Endometrium (tissue), 2 donors: ENCODE measurements at regions not wholly inside any gene's neighbourhood (a gene's known extent, or its start where the extent isn't known, plus 50 kb on each side); places are given as distances from the start of the nearest gene placed in this dataset.

ENCODE experiments used
- FAIRE-seq: peaks from 2 replicates; lab custom pipeline; 2012; peaks lifted over from hg19 to GRCh38; lab: Jason Lieb, UNC
- donor health status: control.
- donor health status: control.

DNA sequence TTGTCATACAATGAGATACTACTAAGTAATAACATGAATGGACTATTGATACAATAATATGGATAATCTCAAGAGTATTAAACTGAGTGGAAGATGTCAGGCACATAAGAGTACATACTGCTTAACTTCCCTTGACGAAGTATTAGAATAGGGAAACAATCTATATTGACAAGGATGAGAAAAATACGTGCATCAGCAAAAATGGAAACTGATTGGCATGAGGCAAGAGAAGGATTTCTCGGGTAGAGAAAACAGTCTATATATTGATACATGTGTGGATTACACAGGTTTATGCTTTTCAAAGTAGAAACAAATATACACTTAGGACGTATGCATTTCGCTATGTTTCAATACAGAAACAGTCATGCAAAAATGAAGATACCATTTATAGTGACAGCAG is 57.4 kb downstream of the PRR20E start:
- FAIRE-seq = no peak

GRCh38 chr13:57250472-57250871 is 83.5 kb downstream of the PRR20E start:
- no peak for FAIRE-seq

GRCh38 chr13:57253551-57253950 is 86.6 kb downstream of the PRR20E start:
- no peak for FAIRE-seq

GRCh38 chr13:57264965-57265364 is 98.0 kb downstream of the PRR20E start:
- FAIRE-seq = no peak

GRCh38 chr13:57270493-57270892 is 103.5 kb downstream of the PRR20E start:
- FAIRE-seq = no peak

DNA sequence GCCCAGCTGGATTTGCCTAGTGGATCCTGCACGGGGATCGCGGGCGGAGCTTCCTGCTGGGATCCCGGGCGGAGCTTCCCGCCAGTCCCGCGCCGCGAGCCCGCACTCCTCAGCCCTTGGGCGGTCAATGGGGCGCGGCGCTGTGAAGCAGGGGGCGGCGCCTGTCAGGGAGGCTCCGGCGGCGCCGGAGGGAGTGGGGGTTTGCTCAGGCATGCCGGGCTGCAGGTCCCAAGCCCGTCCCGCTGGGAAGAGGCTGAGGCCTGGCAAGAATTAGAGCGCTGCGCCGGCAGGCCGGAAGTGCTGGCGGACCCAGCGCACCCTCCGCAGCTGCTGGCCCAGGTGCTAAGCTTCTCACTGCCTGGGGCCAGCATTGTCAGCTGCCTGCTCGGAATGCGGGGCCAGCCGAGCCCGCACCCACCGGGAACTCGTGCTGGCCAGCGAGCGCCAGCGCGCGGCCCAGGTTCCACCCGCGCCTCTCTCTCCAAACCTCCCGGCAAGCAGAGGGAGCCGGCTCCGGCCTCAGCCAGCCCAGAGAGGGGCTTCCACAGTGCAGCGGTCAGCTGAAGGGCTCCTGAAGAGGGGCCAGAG is 119.6 kb downstream of the PRR20E start:
- FAIRE-seq = no peak

DNA sequence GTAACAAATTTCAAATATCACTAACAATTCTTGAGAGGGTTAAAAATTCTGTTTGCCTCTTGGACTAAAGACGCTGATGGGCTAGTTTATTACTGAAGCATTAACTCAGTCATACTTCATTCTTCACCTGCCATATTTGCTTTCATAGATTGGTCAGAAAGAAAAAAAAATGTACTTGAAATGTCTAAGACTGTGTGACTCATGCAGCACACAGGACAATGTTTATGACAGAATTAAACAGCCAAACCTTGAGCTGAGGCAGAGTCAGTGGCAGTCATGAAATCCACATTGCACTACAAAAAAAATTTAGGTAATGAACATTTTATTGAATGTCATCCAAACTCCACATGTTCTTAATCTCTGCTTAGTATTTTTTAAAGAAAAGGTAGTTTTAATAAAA is 135.6 kb downstream of the PRR20E start:
- FAIRE-seq = no peak

DNA sequence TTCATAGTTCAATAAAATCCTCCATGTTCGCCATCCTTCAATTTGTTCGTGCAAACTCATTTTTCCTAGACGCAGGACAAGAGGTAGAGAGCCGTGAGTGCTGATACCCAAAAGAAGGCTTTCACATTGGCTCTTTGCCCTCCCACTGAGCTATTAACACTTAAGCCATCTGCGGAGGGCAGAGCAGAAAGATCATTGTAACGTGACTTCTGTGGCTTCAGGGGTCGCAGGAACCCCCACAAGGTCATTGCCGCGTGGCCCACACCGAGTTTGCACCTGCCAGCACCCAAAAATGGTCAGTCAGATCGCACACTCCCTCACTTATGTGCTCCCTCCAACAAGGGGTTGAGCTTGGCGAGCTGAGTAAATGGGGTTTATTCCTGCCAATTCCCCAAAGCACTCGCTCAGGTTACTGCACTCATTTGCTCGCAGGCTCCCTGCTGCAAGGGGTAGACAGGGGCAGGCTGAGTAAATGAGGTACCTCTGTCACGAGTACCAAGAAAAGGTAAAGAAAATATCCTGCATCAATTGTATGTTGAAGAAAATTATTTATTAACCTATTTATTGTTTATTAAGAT is 144.1 kb downstream of the PRR20E start:
- FAIRE-seq = no peak

GRCh38 chr13:57314897-57315520 is 148.0 kb downstream of the PRR20E start:
- FAIRE-seq = no peak

- no peak for FAIRE-seq
Measured at GRCh38 chr13:57326532-57326931, 159.5 kb downstream of the PRR20E start.

GRCh38 chr13:57340878-57341277 is 173.9 kb downstream of the PRR20E start:
- FAIRE-seq = no peak

- FAIRE-seq = no peak
Measured at GRCh38 chr13:57345526-57345925, 178.5 kb downstream of the PRR20E start.

- no peak for FAIRE-seq
Measured at GRCh38 chr13:57346786-57347185, 179.8 kb downstream of the PRR20E start.

GRCh38 chr13:57352114-57352513 is 185.1 kb downstream of the PRR20E start:
- no peak for FAIRE-seq

DNA sequence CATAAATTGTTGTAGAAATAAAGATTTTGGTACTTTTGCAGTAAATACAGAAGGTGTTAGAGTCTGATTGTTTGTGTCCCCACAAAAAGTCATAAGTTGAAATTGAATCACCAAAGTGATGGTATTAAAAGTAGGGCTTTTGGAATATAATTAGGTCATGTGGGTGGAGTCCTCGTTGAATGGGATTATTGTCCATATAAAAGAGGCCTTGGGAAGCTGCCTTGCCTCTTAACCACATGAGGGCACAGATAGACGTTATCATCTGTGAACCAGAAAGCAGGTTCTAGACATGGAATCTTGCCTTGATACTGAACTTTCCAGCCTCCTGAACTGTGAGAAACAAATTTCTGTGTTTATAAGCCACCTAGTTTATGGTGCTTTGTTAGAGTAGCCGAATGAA is 186.8 kb downstream of the PRR20E start:
- FAIRE-seq = no peak

GRCh38 chr13:57375876-57376275 is 208.9 kb downstream of the PRR20E start:
- FAIRE-seq = no peak

DNA sequence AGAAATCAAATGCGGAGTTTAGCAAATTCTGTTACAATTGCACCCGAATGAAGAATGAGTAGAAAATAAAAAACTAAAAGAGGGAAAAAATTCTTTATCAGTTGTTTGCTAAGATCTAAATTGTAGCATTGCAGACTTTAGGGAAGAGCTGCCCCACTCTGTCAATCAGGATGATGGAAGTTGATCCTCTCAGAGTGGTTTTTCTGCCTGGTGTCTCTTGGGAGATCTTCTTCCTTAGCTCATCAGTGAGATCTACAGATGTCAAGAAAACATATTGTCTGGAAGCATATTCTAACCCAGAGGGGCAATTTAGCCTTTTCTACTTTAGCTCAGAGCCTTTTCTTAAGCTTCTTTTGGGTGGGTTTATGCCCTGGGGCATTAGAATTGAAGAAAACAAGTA is 223.2 kb upstream of the PCDH17 start:
- FAIRE-seq = no peak

- FAIRE-seq = no peak
Measured at GRCh38 chr13:57409121-57409520, 222.4 kb upstream of the PCDH17 start.

- no peak for FAIRE-seq
Measured at GRCh38 chr13:57409656-57410055, 221.9 kb upstream of the PCDH17 start.

DNA sequence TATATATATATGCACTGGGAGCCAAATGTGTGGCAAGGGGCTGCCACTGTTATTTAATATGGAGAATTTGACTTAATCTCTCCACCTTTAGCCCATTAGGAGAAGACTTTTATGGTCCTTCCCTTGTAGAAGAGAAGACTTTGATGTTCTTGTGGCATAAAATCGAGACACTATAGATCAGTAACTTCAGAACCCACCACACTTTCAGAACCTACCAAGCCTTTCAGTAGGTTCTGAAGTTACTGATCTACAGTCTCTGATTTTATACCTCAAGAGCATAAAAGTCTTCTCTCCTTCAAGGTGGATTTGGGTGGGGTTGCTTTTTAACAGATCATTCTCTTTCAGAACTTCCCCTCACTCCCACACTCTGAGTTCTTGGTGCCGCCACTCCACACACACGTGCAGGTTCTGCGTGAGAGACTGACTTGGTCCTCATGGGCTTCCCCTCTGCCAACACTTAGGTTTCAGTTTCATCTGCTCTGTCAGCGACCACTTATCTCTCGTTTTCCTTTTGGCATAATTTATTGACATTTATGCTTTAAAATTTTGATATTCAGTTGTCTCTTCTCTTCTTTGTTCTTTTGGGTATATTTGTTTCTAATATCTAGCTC is 213.4 kb upstream of the PCDH17 start:
- no peak for FAIRE-seq

DNA sequence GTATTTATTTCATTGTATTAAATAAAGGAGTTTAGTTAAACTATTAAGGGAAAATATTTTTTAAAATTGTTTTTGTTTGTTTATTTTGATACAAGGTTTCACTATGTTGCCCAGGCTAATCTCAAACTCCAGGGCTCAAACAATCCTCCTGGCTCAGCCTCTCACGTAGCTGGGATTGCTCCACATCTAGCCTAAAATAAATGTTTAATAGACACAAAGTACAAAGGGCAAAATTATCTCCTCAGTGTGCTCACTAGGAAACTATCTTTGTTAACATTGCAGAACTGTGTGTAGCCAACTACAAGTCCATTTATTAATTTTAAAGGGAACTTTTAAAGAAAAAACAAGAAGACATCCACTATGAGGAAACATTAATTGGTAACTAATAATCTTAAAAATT is 207.2 kb upstream of the PCDH17 start:
- no peak for FAIRE-seq

DNA sequence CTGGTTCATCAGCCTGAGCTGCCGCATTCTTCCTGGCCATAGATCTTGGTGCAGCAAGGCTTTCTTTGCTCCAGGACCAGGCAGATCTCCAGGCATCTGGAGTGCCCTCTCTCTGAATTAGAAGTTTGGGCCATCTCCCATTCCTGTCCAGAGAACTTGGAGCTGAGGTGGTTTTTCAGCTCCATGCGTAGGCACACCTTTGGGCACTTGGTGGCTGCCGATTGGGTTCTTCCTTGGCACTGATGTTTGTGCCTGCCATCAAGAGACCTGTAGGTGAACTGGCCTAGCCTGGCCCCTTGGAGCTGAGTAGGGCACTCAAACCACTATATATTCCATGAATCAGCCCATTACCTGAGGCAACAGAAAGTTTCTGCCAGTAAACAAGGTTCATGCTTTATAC is 206.0 kb upstream of the PCDH17 start:
- FAIRE-seq = no peak

DNA sequence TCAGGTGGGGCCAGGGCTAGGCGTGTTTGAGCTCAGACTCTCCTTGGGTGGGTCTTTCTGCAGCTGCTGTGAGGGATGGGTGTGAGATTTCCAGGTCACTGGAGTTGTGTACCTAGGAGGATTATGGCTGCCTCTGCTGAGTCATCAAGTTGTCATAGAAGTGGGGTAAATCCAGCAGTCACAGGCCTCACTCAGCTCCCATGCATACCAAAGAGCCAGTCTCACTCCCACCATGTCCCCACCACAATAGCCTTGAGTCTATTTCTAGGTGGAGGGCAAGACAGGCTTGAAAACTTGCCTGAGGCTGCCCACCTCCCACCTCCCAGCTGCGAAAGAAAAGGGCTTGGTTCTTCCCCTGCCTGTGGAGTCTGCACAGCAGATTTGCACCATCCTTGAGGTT is 194.0 kb upstream of the PCDH17 start:
- no peak for FAIRE-seq

DNA sequence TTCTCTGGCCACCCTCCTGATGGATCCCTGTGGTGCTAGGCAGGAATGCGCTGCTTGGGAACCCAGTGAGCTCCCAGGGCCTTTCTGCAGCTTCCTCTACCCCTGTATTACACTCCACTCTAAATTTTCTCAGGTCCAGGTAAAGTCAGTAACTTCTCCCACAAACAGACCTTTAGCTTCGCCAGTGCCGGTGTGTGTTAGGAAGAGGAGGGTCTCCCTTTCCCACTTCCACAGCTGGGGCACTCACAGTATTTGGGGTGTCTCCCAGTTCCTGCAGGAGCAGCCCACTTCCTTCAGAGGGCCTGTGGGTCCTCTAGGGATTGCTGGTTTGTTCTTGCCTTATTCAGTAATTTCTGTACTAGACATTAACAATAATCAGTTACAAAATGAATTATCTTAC is 193.5 kb upstream of the PCDH17 start:
- FAIRE-seq = no peak
